ENCODE measurements at regions not wholly inside any gene's neighbourhood (a gene's known extent, or its start where the extent isn't known, plus 50 kb on each side); places are given as distances from the start of the nearest gene placed in this dataset.
"Not testable (repeated sequence)": the region's sequence is repeated elsewhere in the genome, so short reads cannot be mapped to it uniquely, and the experiment has no call there.

DNA sequence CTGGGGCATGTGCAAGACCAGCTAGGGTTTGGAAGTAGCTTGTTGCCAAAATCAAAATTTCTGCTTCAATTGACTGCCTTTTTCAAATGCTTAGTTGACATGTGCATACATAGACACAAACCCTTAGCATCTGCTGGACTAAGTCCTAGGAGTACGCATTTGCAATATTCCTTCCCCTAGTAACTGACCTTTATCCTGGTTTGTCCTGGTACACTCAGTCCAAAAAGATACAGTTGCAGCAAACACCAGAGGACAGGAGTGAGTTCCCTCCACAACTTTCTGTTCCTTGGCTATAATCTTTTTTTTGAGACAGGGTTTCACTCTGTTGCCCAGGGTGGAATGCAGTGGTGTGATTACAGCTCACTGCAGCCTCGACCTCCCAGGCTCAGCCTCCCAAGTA is 290.2 kb upstream of the ERCC4 start:
- DNase-seq (ENCODE audit: low read depth), result no peak

DNA sequence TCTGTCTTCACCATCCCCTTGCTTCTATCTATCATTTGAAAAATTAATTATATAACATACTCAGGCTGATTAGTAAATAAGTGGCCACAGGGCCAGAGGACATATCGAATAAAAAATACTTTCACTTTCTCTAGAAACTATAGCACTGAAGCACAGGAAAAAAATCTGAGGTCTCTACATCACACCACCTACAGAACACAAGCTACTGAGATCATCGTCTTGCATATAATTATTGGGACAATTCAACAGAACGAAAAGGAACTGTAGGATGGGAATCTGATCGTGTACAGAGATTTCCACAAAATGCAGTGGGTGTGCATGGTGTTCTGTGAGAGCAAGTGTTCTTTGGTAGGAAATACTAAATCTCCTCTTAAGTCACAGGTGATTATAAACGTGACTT is 289.6 kb upstream of the ERCC4 start:
- DNase-seq (ENCODE audit: low read depth), result no peak

DNA sequence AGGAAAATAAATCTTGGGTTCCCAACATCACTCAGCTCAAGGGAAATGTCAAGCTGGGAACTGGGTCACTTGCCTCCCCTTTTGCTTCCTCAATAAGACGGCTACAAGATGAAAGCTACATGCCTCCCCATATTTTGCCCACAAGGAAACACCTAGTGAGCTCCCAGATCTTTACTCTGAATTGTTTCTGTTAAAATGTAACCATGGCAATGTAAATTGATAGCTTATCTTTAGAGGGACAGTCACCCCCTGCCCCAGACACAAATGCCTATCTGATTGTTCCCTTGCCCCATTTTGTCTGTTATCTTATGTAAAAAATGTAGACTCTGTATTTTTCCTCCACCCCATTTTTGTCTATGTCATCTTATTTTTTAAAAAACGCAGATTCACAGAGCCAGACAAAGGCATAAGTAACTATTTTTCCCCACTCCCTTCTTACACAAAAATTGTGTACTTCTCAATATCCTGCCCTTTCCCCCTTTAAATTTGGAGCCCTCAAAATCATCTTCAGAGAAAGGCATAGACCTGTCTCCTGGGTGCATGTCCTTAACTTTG is 288.7 kb upstream of the ERCC4 start:
- DNase-seq (ENCODE audit: low read depth), result no peak

GRCh38 chr16:13631916-13632315 is 288.0 kb upstream of the ERCC4 start:
- no peak for DNase-seq (ENCODE audit: low read depth)

- DNase-seq (ENCODE audit: low read depth), result not testable (repeated sequence)
Observed at GRCh38 chr16:13632504-13632903, 287.4 kb upstream of the ERCC4 start.

GRCh38 chr16:13633391-13633861 is 286.5 kb upstream of the ERCC4 start:
- DNase-seq (ENCODE audit: low read depth), result no peak

- no peak for DNase-seq (ENCODE audit: low read depth)
Observed at GRCh38 chr16:13634253-13634652, 285.7 kb upstream of the ERCC4 start.

GRCh38 chr16:13634959-13635358 is 285.0 kb upstream of the ERCC4 start:
- DNase-seq (ENCODE audit: low read depth), result no peak

DNA sequence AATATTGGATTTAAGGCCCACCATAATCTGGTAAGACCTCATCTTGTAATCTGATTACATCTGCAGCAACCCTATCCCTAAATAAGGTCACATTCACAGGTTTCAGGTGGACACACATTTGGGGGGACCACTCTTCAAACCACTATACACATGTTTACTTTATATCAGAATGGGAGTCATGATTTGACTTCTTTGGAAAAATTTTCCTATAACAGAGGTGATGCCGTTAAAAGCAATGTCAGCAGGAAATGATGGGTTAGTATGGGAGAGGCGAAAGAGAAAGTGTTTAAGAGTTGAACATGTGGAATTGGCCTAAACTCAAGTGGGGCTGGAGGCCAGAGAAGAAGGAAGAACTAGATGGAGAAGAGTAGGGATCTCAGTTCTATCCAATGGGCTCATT is 281.7 kb upstream of the ERCC4 start:
- DNase-seq (ENCODE audit: low read depth), result no peak

- DNase-seq (ENCODE audit: low read depth), result no peak
Observed at GRCh38 chr16:13643412-13643811, 276.5 kb upstream of the ERCC4 start.

DNA sequence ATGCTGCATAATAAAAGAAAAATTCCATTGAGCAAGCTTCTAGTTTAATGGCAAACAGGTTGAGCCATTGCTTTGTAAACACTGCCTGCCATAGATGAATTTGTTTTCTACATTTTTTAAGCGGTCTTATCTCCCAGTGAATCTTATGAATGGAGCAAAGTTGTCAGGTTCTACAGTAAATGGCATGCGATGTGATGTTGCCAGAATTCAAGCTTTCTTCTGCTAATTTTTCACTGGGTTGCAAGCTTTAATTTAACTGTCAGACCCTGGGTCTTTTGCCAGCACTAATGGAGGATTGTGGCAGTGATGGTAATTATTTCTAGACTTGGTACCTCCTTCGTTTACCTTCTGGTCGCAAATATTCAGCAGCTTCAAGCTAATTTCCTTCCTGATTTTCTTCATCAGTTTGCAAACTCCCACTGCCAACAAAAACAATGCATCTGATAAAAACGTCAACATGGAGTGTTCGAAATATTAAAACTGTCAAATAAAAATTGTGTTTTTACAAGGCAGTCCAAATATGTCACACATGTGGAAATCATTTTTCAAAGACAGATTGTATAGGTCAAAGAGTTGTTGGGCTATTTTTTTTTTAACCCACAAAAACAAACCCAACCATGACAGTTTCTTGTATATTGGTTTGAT is 274.2 kb upstream of the ERCC4 start:
- no peak for DNase-seq (ENCODE audit: low read depth)

DNA sequence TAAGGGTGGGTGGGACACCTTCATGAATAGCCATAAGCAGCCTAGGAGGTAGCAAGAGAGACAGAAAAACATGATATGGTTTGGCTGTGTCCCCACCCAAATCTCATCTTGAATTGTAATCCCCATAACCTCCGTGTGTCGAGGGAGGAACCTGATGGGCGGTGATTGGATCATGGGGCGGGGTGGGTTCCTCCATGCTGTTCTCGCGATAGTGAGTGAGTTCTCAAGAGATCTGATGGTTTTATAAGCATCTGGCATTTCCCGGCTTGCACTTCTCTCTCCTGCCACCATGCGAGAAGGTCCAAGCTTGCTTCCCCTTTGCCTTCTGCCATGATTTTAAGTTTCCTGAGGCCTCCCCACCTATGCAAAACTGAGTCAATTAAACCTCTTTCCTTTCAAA is 259.1 kb upstream of the ERCC4 start:
- DNase-seq (ENCODE audit: low read depth), result no peak

DNA sequence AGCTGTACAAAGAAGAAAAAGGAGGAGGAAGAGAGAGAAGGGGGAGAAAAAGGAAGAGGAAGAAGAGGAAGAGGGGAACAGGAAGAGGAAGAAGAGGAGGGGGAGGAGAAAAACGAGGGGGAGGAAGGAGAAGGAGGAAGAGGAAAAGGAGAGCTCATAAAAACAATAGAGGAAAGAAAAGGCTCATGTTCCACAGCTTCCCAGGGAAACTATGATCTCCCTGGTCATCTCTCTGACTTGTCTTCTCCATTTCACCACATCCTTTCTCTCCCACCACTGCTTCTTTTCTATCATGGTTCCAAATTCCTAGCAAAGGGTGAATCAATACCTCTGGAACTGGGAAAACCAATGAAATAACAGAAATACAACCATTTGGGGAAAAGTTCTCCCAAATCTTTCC is 254.1 kb upstream of the ERCC4 start:
- no peak for DNase-seq (ENCODE audit: low read depth)

- DNase-seq (ENCODE audit: low read depth), result no peak
Observed at GRCh38 chr16:13672196-13672595, 247.8 kb upstream of the ERCC4 start.

DNA sequence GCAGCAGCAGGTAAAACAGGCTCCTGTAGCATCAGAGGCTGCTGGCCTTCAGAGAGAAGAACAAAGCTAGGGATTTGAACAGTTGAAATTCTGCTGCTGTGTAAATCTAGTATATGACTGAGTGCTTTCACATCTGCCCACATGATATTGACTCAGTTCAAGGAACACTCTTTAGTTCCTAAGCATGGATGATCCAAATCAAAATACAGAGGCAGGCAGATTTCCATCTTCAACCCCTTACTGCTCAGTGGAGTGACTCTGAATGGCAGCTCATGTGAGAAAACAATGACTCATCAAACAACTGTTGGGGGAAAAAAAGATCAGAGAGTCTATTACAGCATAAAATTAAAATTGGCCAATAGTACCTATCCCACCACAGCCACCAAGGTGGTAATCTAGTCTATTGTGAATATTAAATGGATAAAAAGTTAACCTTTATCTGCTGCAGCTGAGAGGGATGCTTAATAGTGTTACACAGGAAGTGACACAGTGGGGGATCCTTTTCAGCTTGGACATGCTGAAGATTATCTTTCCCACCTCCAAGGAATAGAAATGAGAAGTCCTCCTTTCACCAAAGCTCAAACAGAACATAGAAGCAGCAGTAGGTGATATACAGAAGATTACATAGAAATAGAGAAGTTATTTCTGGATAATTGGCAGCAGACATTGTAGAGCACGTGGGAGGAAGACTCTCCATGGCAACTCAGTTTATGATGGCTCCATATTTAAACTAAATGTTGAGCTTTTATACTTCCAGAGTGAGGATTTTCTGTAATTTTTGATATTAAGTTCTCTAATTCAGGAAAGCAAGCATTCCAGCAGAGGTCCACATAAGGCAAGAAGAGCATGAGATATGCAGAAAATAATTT is 239.7 kb upstream of the ERCC4 start:
- DNase-seq (ENCODE audit: low read depth), result no peak

- DNase-seq (ENCODE audit: low read depth), result no peak
Observed at GRCh38 chr16:13684819-13685563, 235.0 kb upstream of the ERCC4 start.

DNA sequence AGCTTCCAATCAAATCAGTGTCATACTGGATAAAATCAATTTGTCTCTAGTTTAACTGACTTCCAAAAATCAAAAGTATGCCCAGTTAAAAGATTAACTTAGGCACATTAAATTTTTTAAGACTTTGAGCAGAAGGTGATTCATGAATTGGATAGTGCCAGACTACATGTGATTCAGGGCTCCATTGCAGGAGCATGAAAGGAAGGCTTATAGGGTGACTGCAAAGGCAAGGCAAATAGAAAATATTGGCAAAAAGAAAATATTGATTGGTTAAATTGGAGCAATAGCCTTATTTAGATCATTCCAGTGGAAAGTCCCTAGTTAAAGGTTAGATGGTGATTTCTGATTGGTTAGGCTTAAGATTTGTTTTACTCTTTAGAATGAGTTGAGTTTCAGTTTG is 223.9 kb upstream of the ERCC4 start:
- DNase-seq (ENCODE audit: low read depth), result no peak

DNA sequence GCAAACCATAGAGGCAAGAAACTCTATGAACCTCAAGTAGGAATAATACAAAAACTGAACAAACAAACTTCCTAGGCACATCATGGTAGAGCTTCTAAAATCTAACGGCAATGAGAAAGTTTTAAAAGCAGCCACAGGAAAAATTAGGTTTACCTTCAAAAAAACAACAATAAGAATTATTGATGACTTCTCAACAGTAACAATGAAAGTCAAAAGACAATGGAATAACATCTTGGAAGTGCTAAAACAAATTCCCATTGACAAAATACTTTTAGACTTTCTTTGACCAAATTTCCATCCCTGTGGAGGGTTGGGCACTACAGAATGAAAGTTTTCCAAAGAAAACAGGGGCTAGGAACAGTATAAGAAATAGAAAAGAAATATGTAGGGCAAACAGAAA is 222.9 kb upstream of the ERCC4 start:
- DNase-seq (ENCODE audit: low read depth), result no peak

- DNase-seq (ENCODE audit: low read depth), result no peak
Observed at GRCh38 chr16:13697568-13697967, 222.4 kb upstream of the ERCC4 start.

- no peak for DNase-seq (ENCODE audit: low read depth)
Observed at GRCh38 chr16:13702614-13703013, 217.3 kb upstream of the ERCC4 start.

DNA sequence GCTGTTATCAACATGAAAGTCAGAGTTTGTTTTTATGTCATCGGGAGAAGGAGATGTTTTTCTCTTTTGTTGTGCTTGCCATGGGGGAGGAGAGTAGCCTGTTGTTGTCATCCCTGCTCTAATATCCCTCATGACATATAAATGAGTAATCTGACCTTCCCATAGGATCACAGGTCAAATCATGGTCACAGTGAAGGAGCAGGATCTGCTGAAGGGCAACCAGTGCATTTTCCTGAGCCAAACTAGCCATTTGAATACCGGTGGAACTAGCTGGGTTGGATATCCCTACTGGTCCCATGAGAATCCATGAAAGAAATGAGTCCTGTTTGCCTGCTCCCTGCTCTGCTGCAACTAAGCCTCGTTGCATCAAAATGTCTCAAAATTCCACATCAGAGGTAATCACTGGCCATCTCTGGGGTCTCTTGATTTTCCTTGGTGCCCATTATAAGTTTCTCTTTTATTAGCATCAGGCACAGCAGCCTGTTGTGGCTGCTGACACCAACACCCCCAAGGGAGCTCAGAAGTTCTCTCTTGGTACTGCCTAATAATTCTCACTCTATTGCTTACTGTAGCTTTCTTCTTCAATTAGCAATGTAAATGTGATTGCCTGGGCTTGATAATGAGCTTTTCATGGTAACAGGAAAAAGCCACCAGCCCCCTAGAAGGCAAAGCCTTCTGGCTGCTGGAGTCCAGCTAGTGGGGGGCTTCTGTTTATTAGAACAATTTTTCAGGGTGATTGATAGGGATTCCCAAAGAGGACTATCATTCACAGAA is 211.4 kb upstream of the ERCC4 start:
- DNase-seq (ENCODE audit: low read depth), result no peak

DNA sequence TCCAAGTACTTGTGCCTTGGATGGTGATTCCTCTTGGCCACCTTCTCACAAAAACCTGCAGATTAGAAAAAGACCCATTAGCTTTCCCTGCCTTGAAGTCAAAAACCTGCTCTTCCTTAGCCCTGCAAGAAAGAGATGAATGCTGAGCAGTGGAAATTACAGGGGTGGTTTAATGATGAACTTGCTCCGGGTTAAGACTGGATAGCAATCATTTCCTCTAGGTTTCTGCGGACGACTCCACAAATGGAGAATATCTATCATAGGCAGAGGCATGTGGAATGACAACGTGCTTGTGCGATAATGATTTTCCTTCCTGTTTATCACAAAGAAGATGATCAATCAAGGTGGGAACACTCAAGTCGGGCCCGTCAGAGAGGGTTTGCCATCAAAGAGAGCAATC is 201.2 kb upstream of the ERCC4 start:
- no peak for DNase-seq (ENCODE audit: low read depth)

Data from CMK (cell line).